NT2/D1 (cell line): ENCODE measurements at regions not wholly inside any gene's neighbourhood (a gene's known extent, or its start where the extent isn't known, plus 50 kb on each side); places are given as distances from the start of the nearest gene placed in this dataset.

Source experiments
- SUZ12 ChIP-seq: IDR thresholded peaks from 2 replicates; pipeline ENCODE4 v1.6.1; 2011; ENCODE audit not compliant: insufficient read length, insufficient read depth; ENCODE audit errors: extremely low read depth
- ZNF274 ChIP-seq: IDR thresholded peaks from 2 replicates; pipeline ENCODE4 v1.6.1; 2011; ENCODE audit warnings: mild to moderate bottlenecking, low read depth, low read length

GRCh38 chr9:115416299-115416698 lies 298.3 kb upstream of the TNC start:
- TF ChIP-seq ZNF274 (no peak), SUZ12 (no peak)
